Neutrophil (primary cell): ENCODE measurements at regions not wholly inside any gene's neighbourhood (a gene's known extent, or its start where the extent isn't known, plus 50 kb on each side); places are given as distances from the start of the nearest gene placed in this dataset.
"Not testable (repeated sequence)": the region's sequence is repeated elsewhere in the genome, so short reads cannot be mapped to it uniquely, and the experiment has no call there.

Source experiments
- H3K27ac ChIP-seq: fragments of 200-600 bp; sonication (generic); 2 replicates; pipeline ENCODE4 v1.5.1; 2016; ENCODE audit warnings: mild to moderate bottlenecking, moderate library complexity
- H3K27me3 ChIP-seq: fragments of 200-600 bp; sonication (generic); 2 replicates; pipeline ENCODE4 v1.6.0; 2016; ENCODE audit warnings: mild to moderate bottlenecking
- H3K36me3 ChIP-seq: fragments of 200-600 bp; sonication (generic); 2 replicates; pipeline ENCODE4 v1.5.1; 2017
- H3K4me1 ChIP-seq, 2 experiments: fragments of 200-600 bp in 1 of 2; sonication (generic) in 1 of 2; 1 replicate in 1 of 2; 2 replicates in 1 of 2; pipeline versions ENCODE4 v1.5.1 to v1.6.1; 2013 to 2016; ENCODE audit warnings: low read depth in 1 of 2, low read length in 1 of 2, mild to moderate bottlenecking in 1 of 2, moderate library complexity in 1 of 2; ENCODE audit not compliant: control insufficient read depth in 1 of 2, insufficient read depth in 1 of 2
- H3K4me3 ChIP-seq, 2 experiments: fragments of 200-600 bp in 1 of 2; sonication (generic) in 1 of 2; 1 replicate in 1 of 2; 2 replicates in 1 of 2; pipeline ENCODE4 v1.5.1; 2013 to 2016; ENCODE audit warnings: low read depth in 1 of 2, low read length in 1 of 2, mild to moderate bottlenecking in 1 of 2, moderate library complexity in 1 of 2
- H3K9me3 ChIP-seq: fragments of 200-600 bp; sonication (generic); 2 replicates; pipeline ENCODE4 v1.5.1; 2016
- TF ChIP-seq, protein P1 (sequence below): fragments of 200-600 bp; sonication (generic); IDR thresholded peaks from 2 replicates; pipeline ENCODE4 v1.5.1; 2016; ENCODE audit warnings: antibody characterized with exemption

DNA sequence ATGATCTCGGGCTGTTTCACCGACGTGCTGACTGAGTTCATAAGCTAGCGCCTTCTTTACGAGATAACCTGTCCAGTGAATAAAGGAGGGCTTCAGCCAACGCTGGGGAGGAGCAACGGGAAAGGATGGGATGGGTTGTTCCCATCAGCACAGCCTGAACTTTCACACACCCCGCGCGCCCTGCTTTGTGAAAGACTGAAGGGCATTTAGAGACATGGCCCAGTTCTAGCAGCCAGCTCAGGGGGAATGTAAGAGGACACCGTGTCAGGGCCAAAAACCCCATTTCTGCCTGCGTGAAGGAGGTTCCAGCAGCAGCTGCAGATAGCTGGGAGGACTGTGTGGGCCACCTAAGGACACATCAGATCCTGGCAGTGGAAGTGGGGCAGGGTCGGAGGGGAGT is 255.1 kb upstream of the RAB4A start:
- Histone ChIP-seq H3K4me1 (peaks cover 0 to 17% of the 10 kb centered on the region in 2 experiments), H3K36me3 (no peaks in the 10 kb centered on the region), H3K9me3 (no peaks in the 10 kb centered on the region), H3K4me3 (no peak overlapping the region), H3K27ac (no peak overlapping the region), H3K27me3 (no peaks in the 10 kb centered on the region)
- TF ChIP-seq, protein P1, sequence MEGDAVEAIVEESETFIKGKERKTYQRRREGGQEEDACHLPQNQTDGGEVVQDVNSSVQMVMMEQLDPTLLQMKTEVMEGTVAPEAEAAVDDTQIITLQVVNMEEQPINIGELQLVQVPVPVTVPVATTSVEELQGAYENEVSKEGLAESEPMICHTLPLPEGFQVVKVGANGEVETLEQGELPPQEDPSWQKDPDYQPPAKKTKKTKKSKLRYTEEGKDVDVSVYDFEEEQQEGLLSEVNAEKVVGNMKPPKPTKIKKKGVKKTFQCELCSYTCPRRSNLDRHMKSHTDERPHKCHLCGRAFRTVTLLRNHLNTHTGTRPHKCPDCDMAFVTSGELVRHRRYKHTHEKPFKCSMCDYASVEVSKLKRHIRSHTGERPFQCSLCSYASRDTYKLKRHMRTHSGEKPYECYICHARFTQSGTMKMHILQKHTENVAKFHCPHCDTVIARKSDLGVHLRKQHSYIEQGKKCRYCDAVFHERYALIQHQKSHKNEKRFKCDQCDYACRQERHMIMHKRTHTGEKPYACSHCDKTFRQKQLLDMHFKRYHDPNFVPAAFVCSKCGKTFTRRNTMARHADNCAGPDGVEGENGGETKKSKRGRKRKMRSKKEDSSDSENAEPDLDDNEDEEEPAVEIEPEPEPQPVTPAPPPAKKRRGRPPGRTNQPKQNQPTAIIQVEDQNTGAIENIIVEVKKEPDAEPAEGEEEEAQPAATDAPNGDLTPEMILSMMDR: no peak

- Histone ChIP-seq H3K27me3 (no peaks in the 10 kb centered on the region), H3K4me1 (peaks cover 0 to 28% of the 10 kb centered on the region in 2 experiments), H3K9me3 (no peaks in the 10 kb centered on the region), H3K4me3 (no peak overlapping the region), H3K36me3 (no peaks in the 10 kb centered on the region), H3K27ac (no peak overlapping the region)
- TF ChIP-seq, protein P1: no peak
These were observed 253.8 kb upstream of the RAB4A start for GRCh38 chr1:229017091-229017490.

- no peaks in the 10 kb centered on the region for H3K27me3 ChIP-seq
- H3K4me1 ChIP-seq: peaks cover 0 to 42% of the 10 kb centered on the region in 2 experiments
- no peak overlapping the region for H3K27ac ChIP-seq
- no peaks in the 10 kb centered on the region for H3K36me3 ChIP-seq
- TF ChIP-seq, protein P1: no peak
- no peak overlapping the region for H3K4me3 ChIP-seq
- H3K9me3 ChIP-seq: no peaks in the 10 kb centered on the region
These were observed 252.1 kb upstream of the RAB4A start for GRCh38 chr1:229018674-229019295.

GRCh38 chr1:229019663-229020271 is 251.1 kb upstream of the RAB4A start:
- Histone ChIP-seq H3K9me3 (no peaks in the 10 kb centered on the region), H3K4me3 (no peak overlapping the region), H3K27me3 (no peaks in the 10 kb centered on the region), H3K4me1 (peaks cover 0 to 52% of the 10 kb centered on the region in 2 experiments), H3K36me3 (no peaks in the 10 kb centered on the region), H3K27ac (no peak overlapping the region)
- TF ChIP-seq, protein P1: no peak

DNA sequence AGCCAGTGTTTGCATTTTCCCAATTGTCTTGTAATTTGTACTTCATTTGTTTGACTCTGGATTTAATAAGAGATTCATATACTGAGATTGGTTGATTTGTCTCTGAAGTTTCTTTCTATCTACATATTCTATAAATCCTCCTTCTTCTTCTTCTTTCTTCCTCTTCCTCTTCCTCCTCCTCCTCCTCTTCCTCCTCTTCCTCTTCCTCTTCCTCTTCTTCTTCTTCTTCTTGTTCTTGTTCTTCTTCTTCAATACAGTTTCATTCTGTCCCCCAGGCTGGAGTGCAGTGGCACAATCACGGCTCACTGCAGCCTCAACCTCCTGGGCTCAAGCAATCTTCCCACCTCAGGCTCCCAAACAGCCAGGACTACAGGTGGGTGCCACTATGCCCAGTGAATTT is 249.9 kb upstream of the RAB4A start:
- not testable (repeated sequence) for H3K4me3 ChIP-seq, H3K36me3 ChIP-seq, H3K9me3 ChIP-seq, H3K27me3 ChIP-seq
- Histone ChIP-seq H3K4me1 (peaks cover 0 to 65% of the 10 kb centered on the region in 2 experiments), H3K27ac (peak overlapping the region; percentile 41)

- H3K36me3 ChIP-seq: no peaks in the 10 kb centered on the region
- peak overlapping the region; percentile 97 for H3K27ac ChIP-seq
- no peaks in the 10 kb centered on the region for H3K27me3 ChIP-seq
- TF ChIP-seq, protein P1: no peak
- no peaks in the 10 kb centered on the region for H3K9me3 ChIP-seq
- H3K4me3 ChIP-seq: no peak overlapping the region
- peaks cover 0 to 77% of the 10 kb centered on the region in 2 experiments for H3K4me1 ChIP-seq
These were observed 248.1 kb upstream of the RAB4A start for GRCh38 chr1:229022595-229023333.
